K562 (cell line): ENCODE measurements at regions not wholly inside any gene's neighbourhood (a gene's known extent, or its start where the extent isn't known, plus 50 kb on each side); places are given as distances from the start of the nearest gene placed in this dataset.

Experiments
- ATAC-seq: fragments of 200-7000 bp; cut with Tn5 transposase; 3 replicates; pipeline ENCODE4 v1.9.1; 2020; ENCODE audit warnings: moderate library complexity
- BruUV-seq: library from RNA; stranded (reverse); fragments of 400-500 nt; replicated peaks from 2 replicates; lab custom pipeline; 2021; lab: Mats Ljungman, UMichigan
- CTCF ChIA-PET: fragments of 300-600 bp; formaldehyde crosslinking; extraction: SDS; loops from one replicate; lab custom pipeline; 2021; ENCODE audit warnings: low intra/inter-chr PET ratio; lab: Yijun Ruan, JAX
- POLR2A ChIA-PET: fragments of 300-600, 350-650 bp; sonication (Branson Sonifier 250); formaldehyde crosslinking; extraction: SDS; loops from one replicate; lab custom pipeline; 2021; ENCODE audit warnings: antibody characterized with exemption, inconsistent platforms; lab: Yijun Ruan, JAX
- DNase-seq, 4 experiments: peaks; one replicate each; pipeline versions ENCODE4 v3.0.0 to v3.0.0-alpha.2; 2011 to 2018; ENCODE audit warnings: low spot score in 3 of 4, mixed read lengths in 3 of 4; ENCODE audit errors: extremely low read depth in 1 of 4
- FAIRE-seq: peaks from 2 replicates; lab custom pipeline; 2011; peaks lifted over from hg19 to GRCh38; lab: Jason Lieb, UNC
- H2AFZ ChIP-seq: 2 replicates; pipeline ENCODE4 v1.6.0; 2011; ENCODE audit warnings: low read depth, low read length, control low read depth, inconsistent platforms
- H3K27ac ChIP-seq: fragments of 200-600 bp; 3 replicates; pipeline ENCODE4 v1.8.0; 2011; ENCODE audit warnings: low read depth, mild to moderate bottlenecking, control low read depth, inconsistent platforms, low read length, moderate library complexity, mixed read lengths; ENCODE audit errors: extremely low read depth
- H3K27me3 ChIP-seq, 2 experiments: fragments of 300-600 bp in 1 of 2; 2 replicates in 1 of 2; 3 replicates in 1 of 2; pipeline versions ENCODE4 v1.6.0 to v1.8.0; 2011; ENCODE audit warnings: inconsistent platforms in 2 of 2, low read length in 2 of 2, mild to moderate bottlenecking in 1 of 2, mixed read lengths in 1 of 2, moderate library complexity in 1 of 2; ENCODE audit not compliant: control insufficient read depth in 2 of 2, insufficient read depth in 2 of 2
- H3K36me3 ChIP-seq: fragments of 300-600 bp; 3 replicates; pipeline ENCODE4 v1.8.0; 2011; ENCODE audit warnings: mild to moderate bottlenecking, low read length, inconsistent platforms; ENCODE audit not compliant: control insufficient read depth, insufficient read depth
- H3K4me1 ChIP-seq, 2 experiments: fragments of 200-600 bp in 1 of 2; replicated peaks in 1 of 2; 2 replicates in 1 of 2; 3 replicates in 1 of 2; pipeline versions ENCODE4 v1.5.1 to v1.8.0; 2011; ENCODE audit warnings: inconsistent platforms in 2 of 2, low read length in 2 of 2, mild to moderate bottlenecking in 1 of 2, mixed read lengths in 1 of 2, moderate library complexity in 1 of 2; ENCODE audit not compliant: control insufficient read depth in 2 of 2, insufficient read depth in 2 of 2
- H3K4me2 ChIP-seq: 2 replicates; pipeline ENCODE4 v1.6.1; 2011; ENCODE audit warnings: low read length, control low read depth, inconsistent platforms, mixed read lengths; ENCODE audit not compliant: insufficient read depth
- H3K4me3 ChIP-seq: fragments of 200-600 bp; sonication (generic), shearing (Covaris generic); 2 replicates; pipeline ENCODE4 v1.5.1; 2016; ENCODE audit warnings: control low read depth, inconsistent platforms
- H3K79me2 ChIP-seq: fragments of 200-600 bp; 3 replicates; pipeline ENCODE4 v1.8.0; 2011; ENCODE audit warnings: low read length, inconsistent platforms; ENCODE audit not compliant: control insufficient read depth, insufficient read depth
- H3K9ac ChIP-seq, 2 experiments: 2 replicates each; pipeline versions ENCODE4 v1.6.0 to v1.6.1; 2011; ENCODE audit warnings: low read depth in 2 of 2, low read length in 2 of 2, control low read depth in 1 of 2, inconsistent platforms in 1 of 2, mild to moderate bottlenecking in 1 of 2, mixed read lengths in 1 of 2; ENCODE audit not compliant: insufficient read depth in 1 of 2
- H3K9me1 ChIP-seq: one replicate; pipeline ENCODE4 v1.6.0; 2011; ENCODE audit warnings: inconsistent platforms, mild to moderate bottlenecking, low read length, moderate library complexity; ENCODE audit not compliant: control insufficient read depth, insufficient read depth
- H3K9me3 ChIP-seq: replicated peaks from 2 replicates; pipeline ENCODE4 v1.5.1; 2011; ENCODE audit warnings: low read depth, low read length, inconsistent platforms; ENCODE audit not compliant: control insufficient read depth, insufficient read depth
- H4K20me1 ChIP-seq: replicated peaks from 2 replicates; pipeline ENCODE4 v1.6.1; 2011; ENCODE audit warnings: low read length, inconsistent platforms, mixed read lengths; ENCODE audit not compliant: control insufficient read depth, insufficient read depth
- C11orf30 ChIP-seq: fragments of 450-650 bp; IDR thresholded peaks from 2 replicates; pipeline ENCODE4 v1.6.1; 2016; ENCODE audit warnings: low read depth, mild to moderate bottlenecking
- CXXC5 ChIP-seq: fragments of 250-450 bp; sonication (Bioruptor Pico); IDR thresholded peaks from 2 replicates; pipeline ENCODE4 v1.8.0; 2022; ENCODE audit warnings: inconsistent platforms, mild to moderate bottlenecking, moderate library complexity
- ELK1 ChIP-seq: sonication (generic); formaldehyde crosslinking; IDR thresholded peaks from 2 replicates; pipeline ENCODE4 v1.8.1; 2022; ENCODE audit warnings: missing genetic modification reagents
- ELK3 ChIP-seq: fragments of 450-650 bp; formaldehyde crosslinking; IDR thresholded peaks from 2 replicates; pipeline ENCODE4 v1.4.0; 2020; ENCODE audit warnings: mild to moderate bottlenecking
- FOXP4 ChIP-seq: sonication (generic); formaldehyde crosslinking; IDR thresholded peaks from 2 replicates; pipeline ENCODE4 v1.8.0; 2022; ENCODE audit warnings: mild to moderate bottlenecking, missing genetic modification reagents, borderline replicate concordance
- HNRNPLL ChIP-seq: fragments of 200-400 bp; formaldehyde crosslinking; IDR thresholded peaks from 2 replicates; pipeline ENCODE4 v1.6.1; 2017; ENCODE audit warnings: low read length, low read depth, mild to moderate bottlenecking; ENCODE audit not compliant: poor library complexity, severe bottlenecking
- MBD1 ChIP-seq: fragments of 250-450 bp; sonication (Bioruptor Pico); IDR thresholded peaks from 2 replicates; pipeline ENCODE4 v1.8.0; 2022; ENCODE audit warnings: inconsistent platforms
- MED1 ChIP-seq: sonication (generic); formaldehyde crosslinking; IDR thresholded peaks from 2 replicates; pipeline ENCODE4 v1.8.1; 2023; ENCODE audit warnings: missing genetic modification reagents, borderline replicate concordance
- NCOA4 ChIP-seq: fragments of 450-650 bp; IDR thresholded peaks from 2 replicates; pipeline ENCODE4 v1.6.1; 2018; ENCODE audit warnings: mild to moderate bottlenecking; ENCODE audit not compliant: partially characterized antibody
- PHB2 ChIP-seq: fragments of 450-650 bp; IDR thresholded peaks from 2 replicates; pipeline ENCODE4 v1.6.1; 2017; ENCODE audit warnings: low read depth
- SMAD4 ChIP-seq: fragments of 250-450 bp; sonication (Bioruptor Pico); conservative IDR thresholded peaks from 2 replicates; pipeline ENCODE4 v1.8.0; 2021; ENCODE audit warnings: inconsistent platforms, mild to moderate bottlenecking, moderate library complexity
- TFAP4 ChIP-seq: sonication (generic); formaldehyde crosslinking; IDR thresholded peaks from 2 replicates; pipeline ENCODE4 v1.8.0; 2022; ENCODE audit warnings: missing genetic modification reagents, mild to moderate bottlenecking, moderate library complexity, borderline replicate concordance
- WGBS: fragments of 100-300 bp; shearing (Covaris generic); methylation state at CpG from one replicate; pipeline ENCODE4 v1.1.6; 2016; ENCODE audit warnings: low coverage, mixed read lengths; ENCODE audit not compliant: insufficient coverage; ENCODE audit errors: missing lambda C conversion rate; 5-methylcytosine and 5-hydroxymethylcytosine counted together
- in situ Hi-C: fragments of 300-500 bp; cut with MboI; formaldehyde crosslinking; loops from 4 replicates; pipeline ENCODE4 v1.15.0; 2018; ENCODE audit warnings: inconsistent platforms, mixed read lengths
- intact Hi-C: fragments of 100-400 bp; cut with micrococcal nuclease; formaldehyde crosslinking; loops from 2 replicates; pipeline ENCODE4 v1.14.2; 2022

GRCh38 chr3:178350763-178351162 is 185.5 kb upstream of the KCNMB2 start (continued):
- no peak for TF ChIP-seq CXXC5 (CRISPR knock-in tag)
- TF ChIP-seq TFAP4 (CRISPR knock-in tag), result no peak
- no peak for TF ChIP-seq C11orf30
- no peak for TF ChIP-seq NCOA4
- TF ChIP-seq MED1 (CRISPR knock-in tag), result no peak
- no peak for TF ChIP-seq MBD1

GRCh38 chr3:178352326-178353005 is 183.8 kb upstream of the KCNMB2 start:
- H3K9me3 ChIP-seq, result no peaks in the 10 kb centered on the region; the same call in 1 of the 2 replicates
- H3K36me3 ChIP-seq, result no peaks in the 10 kb centered on the region
- no peak overlapping the region for H3K27ac ChIP-seq
- no peaks in the 10 kb centered on the region for H3K27me3 ChIP-seq
- ATAC-seq, result no peak
- FAIRE-seq, result no peak
- in situ Hi-C loops, result no loop called here
- no peaks in the 10 kb centered on the region for H4K20me1 ChIP-seq
- H2AFZ ChIP-seq, result no peak overlapping the region
- intact Hi-C loops, result no loop called here
- no peak overlapping the region for H3K4me2 ChIP-seq
- H3K9me1 ChIP-seq, result no peaks in the 10 kb centered on the region
- POLR2A ChIA-PET, result no interaction called here
- no peaks in the 10 kb centered on the region for H3K4me1 ChIP-seq
- TF ChIP-seq SMAD4 (CRISPR knock-in tag) (no peak), ELK3 (CRISPR knock-in tag) (no peak), MED1 (CRISPR knock-in tag) (no peak), HNRNPLL (no peak), ELK1 (CRISPR knock-in tag) (no peak), PHB2 (no peak), FOXP4 (CRISPR knock-in tag) (no peak)
- TF ChIP-seq, all 486 proteins: peak for 0
- BruUV-seq, result no TSS peak
- DNase-seq, result no peak
- no peak overlapping the region for H3K4me3 ChIP-seq
- H3K79me2 ChIP-seq, result no peaks in the 10 kb centered on the region
- H3K9ac ChIP-seq, result no peak overlapping the region
- 63% methylated on average over 3 of the region's 3 CpGs for WGBS
- CTCF ChIA-PET, result no interaction called here
